Stomach (tissue), 4 donors: ENCODE measurements at regions not wholly inside any gene's neighbourhood (a gene's known extent, or its start where the extent isn't known, plus 50 kb on each side); places are given as distances from the start of the nearest gene placed in this dataset.

Source experiments
- EP300 ChIP-seq: sonication (generic); formaldehyde crosslinking; IDR thresholded peaks from one replicate; pipeline ENCODE4 v1.6.1; 2017; ENCODE audit warnings: antibody characterized with exemption
- POLR2A ChIP-seq, 4 donors: fragments of 450-650 bp; IDR thresholded peaks; one replicate each; pipeline ENCODE4 v1.6.1; 2016; ENCODE audit warnings: antibody characterized with exemption in 4 of 4, control low read depth in 2 of 4, mild to moderate bottlenecking in 1 of 4, moderate library complexity in 1 of 4
- POLR2AphosphoS5 ChIP-seq, 3 donors: sonication (generic); formaldehyde crosslinking; IDR thresholded peaks; one replicate each; pipeline ENCODE4 v1.6.1; 2016; ENCODE audit warnings: antibody characterized with exemption in 3 of 3
- TF ChIP-seq, protein P1 (sequence below), 7 experiments: fragments of 450-650 bp in 4 of 7; fragments of 200-600 bp in 3 of 7; sonication (generic) in 3 of 7; IDR thresholded peaks; one replicate each; pipeline ENCODE4 v1.5.1; 2016 to 2019; ENCODE audit warnings: antibody characterized with exemption in 7 of 7, control low read depth in 2 of 7, mild to moderate bottlenecking in 1 of 7

DNA sequence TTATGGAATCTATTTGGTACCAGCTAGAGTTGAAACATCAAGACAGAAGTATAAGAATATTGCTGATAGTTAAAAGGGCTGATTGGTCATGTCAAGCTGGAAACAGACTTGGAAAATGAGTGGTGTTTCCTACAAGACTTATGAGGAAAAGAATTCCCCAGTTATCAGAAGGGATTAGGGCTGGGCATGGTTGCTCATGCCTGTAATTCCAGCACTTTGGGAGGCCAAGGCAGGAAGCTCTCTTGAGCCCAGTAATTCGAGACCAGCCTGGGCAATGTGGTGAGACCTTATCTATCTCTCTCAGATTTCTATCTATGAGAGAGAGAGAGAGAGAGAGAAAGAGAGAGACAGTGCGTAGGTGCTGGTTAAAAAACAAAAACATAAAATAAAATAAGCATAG lies 139.5 kb upstream of the PMFBP1 start:
- TF ChIP-seq POLR2A (IDR thresholded peaks at IDR 0.05) (no peak), POLR2AphosphoS5 (IDR thresholded peaks at IDR 0.05) (no peak), EP300 (no peak)
- TF ChIP-seq, protein P1, sequence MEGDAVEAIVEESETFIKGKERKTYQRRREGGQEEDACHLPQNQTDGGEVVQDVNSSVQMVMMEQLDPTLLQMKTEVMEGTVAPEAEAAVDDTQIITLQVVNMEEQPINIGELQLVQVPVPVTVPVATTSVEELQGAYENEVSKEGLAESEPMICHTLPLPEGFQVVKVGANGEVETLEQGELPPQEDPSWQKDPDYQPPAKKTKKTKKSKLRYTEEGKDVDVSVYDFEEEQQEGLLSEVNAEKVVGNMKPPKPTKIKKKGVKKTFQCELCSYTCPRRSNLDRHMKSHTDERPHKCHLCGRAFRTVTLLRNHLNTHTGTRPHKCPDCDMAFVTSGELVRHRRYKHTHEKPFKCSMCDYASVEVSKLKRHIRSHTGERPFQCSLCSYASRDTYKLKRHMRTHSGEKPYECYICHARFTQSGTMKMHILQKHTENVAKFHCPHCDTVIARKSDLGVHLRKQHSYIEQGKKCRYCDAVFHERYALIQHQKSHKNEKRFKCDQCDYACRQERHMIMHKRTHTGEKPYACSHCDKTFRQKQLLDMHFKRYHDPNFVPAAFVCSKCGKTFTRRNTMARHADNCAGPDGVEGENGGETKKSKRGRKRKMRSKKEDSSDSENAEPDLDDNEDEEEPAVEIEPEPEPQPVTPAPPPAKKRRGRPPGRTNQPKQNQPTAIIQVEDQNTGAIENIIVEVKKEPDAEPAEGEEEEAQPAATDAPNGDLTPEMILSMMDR (IDR thresholded peaks at IDR 0.05): no peak
